Stimulated activated CD8-positive, alpha-beta memory T cell treated with anti-CD3 and anti-CD28 coated beads, Interleukin-7, amount 100 ng/mL, for 1 hour (primary cell): ENCODE measurements at regions not wholly inside any gene's neighbourhood (a gene's known extent, or its start where the extent isn't known, plus 50 kb on each side); places are given as distances from the start of the nearest gene placed in this dataset.
"Not testable (repeated sequence)": the region's sequence is repeated elsewhere in the genome, so short reads cannot be mapped to it uniquely, and the experiment has no call there.

Experiments
- DNase-seq, 2 donors: peaks; one replicate each; pipeline ENCODE4 v3.0.0-alpha.2; 2020; ENCODE audit warnings: low read depth in 2 of 2

DNA sequence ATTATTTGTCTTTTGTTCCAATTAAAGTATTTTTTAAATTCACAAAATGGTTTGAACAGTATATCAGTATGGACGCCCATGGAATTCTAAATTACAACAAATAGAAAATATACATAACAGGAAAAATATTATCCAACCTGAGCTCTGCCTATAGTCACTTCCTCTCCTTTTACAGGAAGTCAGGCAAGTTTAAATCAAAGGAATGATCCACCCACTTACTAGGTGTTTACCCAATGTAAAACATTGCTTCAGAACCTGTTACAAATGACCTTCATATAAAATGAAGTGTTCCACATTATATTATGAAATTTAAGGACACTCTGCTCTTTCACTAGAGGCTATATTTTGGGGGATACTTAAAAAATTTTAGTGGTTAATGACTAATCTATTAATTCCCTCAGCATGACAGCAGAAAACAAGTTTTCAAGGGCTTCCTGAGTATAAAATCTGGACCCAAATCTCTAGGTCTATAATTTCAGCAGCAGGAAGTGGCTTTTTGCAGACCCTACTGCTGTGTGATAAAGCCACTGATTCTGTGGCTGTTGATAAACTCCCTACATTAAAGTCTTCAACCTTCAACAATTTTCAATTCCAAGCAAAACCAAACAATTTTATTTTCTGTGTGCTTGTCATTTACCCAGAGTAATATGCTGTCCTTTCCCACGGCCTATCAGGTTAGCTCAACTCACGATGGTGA, 722.6 kb downstream of the GATA3 start:
- no peak for DNase-seq

DNA sequence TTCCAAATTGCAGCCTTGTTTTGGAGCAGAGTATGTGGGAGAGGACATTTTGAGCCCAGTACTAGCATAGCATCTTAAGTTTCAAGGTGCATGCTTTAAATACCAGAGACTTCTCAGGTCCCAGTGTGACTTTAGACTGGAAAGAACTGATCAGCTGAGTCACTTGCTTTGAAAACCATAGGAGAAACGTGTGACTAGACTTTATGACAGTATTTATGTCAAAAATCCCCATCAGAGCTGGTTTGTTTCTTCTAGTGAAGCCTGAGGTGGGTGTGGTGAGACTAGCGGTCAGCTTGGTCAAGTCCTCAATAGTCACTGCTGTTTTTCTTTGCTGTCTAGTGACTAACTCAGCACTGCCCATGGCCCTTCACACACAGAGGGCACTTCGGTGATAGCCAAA, 724.2 kb downstream of the GATA3 start:
- no peak for DNase-seq

DNA sequence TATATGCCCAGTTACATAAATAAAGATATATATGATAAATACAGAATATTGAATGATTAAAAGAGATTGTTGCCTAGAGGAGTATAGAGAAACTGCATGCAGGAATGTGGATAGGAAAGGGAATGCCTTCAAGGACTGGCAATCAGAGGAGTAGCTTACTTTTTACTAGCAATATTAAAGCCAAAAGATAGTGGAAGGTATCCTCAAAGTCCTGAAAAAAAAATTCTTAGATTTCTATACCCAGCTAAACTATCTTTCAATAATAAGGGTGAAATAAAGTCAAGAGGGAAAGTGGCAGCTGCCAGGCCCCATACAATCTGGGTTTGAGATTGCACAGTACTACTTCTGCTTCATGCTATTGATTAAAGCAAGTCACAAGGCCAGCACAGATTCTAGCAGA, 733.2 kb downstream of the GATA3 start:
- no peak for DNase-seq

DNA sequence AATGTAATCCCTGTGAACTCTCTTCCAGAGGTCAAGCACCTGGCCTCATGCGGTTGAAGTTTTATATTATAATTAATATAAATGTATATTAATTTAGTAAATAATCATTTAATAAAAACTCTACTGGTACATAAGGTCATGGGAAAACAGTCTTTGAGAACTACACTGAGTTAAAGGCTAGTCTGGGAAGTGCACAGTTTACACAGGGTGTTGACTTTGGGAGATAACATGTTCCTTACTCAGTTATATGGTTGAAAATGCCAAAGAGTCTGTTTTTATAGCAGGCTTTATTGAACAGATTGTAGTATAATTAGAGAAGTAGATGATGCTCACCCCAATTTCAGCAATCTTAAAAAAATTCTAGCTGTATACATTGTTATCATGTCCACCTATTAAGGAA, 735.9 kb downstream of the GATA3 start:
- no peak for DNase-seq

DNA sequence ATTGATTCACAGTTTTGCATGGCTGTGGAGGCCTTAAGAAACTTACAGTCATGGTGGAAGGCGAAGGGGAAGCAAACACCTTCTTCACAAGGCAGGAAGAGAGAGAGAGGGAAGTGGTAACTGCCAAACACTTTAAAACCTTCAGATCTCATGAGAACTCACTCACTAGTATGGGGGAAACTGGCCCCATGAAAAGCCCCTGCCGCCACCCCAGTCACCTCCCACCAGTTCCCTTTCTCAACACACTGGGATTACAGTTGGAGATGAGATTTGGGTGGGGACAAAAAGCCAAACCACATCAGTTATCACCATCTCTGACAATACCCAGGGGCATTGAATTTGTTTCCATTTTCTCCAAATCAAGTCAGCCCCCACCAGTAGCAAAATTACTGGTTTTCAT, 740.4 kb downstream of the GATA3 start:
- no peak for DNase-seq

DNA sequence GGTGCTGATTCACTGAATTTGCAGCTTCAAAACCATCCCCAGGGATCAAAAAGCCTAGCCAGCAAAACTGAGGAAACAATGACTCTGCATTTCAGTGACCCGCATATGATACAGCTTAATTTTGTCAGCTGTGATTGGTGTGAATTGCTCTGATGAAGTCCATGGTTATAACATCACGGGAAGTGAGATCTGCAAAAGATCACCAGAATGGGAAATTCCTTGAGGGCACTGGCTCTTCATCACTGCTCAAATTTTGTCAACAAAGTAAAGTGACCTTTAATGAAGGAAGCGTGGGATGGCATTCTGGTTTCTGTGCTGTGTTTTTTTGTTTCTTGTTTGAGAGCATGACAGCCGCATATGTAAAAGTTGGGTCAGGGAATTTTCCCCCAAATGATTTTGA, 745.9 kb downstream of the GATA3 start:
- no peak for DNase-seq

DNA sequence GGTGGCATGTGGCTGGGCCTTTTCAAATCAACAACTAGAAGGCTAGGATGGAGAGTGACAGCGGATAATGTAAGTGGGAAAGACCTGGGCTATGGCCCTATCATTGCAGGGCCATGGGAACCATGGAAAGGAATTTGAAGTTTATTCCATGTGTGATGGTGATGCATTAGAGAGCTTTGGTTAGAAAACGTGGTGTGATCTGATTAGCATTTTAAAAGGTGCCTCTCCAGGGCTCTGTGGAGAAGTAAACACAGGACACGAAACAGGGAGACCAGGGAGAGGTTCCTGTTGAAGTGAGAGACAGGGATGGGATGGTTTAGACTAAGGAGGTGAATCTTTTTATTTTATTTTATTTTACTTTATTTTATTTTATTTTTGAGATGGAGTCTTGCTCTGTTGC, 749.5 kb downstream of the GATA3 start:
- no peak for DNase-seq

DNA sequence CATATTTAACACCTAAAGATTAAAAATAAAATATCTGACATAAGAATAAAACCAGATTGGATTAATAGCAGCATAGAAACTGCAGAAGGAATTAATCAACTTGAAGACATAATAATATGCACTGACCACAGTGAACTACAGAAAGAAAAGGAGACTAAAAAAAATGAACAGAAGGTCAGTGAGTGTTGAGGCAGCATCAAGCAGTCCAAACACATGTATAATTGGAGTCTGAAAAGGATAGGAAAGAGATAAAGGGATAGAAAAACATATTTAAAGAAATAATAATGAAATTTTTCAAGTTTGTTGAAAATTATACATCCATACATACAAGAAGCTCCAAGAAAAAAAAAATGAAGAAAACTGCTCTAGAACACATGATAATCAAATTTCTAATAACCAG, 756.2 kb downstream of the GATA3 start:
- DNase-seq = no peak

DNA sequence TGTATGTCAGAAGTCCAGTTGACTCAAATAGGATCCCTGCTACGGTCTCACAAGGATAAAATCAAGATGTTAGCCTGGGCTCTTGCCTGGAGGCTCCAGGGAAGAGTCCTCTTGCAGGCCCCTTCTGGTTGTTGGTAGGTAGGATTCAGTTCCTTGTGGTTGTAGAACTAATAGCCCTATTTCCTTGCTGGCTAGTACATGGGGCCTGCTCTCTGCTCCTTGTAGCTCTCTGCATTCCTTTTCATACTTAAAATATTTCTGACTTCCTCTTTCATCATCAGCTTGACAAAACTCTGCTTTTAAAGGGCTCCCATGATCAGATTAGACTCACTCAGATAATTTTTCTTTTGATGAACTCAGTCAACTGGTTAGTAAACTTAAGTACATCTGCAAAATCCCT, 756.7 kb downstream of the GATA3 start:
- no peak for DNase-seq

DNA sequence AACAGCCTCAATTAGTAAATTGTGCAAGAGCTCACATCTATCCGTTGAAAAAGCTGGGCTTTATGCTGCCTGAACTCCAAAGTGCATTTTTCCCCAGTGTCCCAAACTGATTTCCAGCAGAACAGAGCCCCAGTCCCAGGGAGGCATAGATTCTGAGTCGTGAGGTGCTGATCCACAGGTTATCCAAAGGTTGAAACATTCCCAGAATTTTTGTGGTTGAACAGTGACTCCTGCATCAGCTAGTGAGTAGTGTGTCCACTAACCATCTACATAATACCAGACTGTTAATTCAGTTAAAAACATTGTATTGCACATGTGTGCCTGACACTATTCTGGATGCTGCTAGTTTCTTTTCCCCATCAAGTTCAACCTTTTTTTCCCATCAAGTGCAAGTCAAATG, 761.5 kb downstream of the GATA3 start:
- DNase-seq = no peak

DNA sequence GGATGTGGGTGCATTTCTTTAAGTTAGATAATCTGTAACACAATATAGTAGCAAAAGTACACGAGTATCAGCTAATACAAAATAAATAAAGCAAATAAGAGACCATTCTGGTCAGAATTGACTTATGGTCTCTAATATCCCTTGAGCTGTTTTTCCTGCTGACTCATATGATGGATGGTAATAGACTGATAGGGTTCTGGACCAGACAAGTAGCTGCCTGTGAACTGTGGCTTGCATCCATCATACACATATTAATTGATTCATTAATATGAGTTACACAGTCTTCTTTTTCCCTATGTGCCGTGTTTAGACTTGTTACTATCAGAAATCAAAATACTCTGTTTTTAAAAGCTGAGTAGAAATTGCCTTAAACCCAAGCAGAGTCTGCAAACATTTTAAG, 762.8 kb downstream of the GATA3 start:
- no peak for DNase-seq

DNA sequence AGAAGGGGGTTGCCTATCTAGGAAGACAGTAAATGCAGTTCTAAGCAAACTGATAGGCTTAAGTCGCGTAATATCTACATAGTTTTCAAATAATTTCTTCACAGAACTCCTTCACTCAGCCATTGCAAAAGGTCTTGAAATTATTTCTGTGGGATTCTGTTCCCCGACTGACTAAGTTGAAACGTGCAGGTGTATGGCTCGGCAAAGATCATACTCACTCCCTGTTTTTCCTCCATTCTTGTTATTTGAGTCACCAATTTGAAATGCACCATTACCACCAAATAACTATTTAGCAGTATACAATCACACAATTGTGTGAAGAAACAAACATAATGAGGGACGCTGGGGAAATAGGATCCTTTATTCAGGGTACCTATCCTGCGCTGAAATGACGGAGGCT, 771.1 kb downstream of the GATA3 start:
- DNase-seq = no peak

DNA sequence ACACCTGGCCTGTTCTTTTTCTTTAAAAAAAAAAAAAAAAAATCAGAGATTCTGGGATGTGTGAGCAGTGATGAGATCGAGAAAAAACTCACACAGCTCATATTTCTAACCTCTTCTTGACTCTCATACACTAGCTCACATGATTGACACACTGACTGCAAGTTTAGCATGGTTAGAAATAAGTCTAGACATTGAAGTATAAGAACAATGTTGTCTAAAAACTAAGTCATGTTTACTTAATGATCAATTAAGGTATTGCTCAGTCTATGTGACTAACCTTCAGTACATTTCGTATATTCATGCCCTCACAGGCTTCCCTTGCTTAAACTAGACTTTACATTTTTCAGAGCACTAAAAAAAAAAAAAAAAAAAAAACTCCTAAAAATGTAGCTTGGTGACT, 775.1 kb downstream of the GATA3 start:
- DNase-seq = no peak

DNA sequence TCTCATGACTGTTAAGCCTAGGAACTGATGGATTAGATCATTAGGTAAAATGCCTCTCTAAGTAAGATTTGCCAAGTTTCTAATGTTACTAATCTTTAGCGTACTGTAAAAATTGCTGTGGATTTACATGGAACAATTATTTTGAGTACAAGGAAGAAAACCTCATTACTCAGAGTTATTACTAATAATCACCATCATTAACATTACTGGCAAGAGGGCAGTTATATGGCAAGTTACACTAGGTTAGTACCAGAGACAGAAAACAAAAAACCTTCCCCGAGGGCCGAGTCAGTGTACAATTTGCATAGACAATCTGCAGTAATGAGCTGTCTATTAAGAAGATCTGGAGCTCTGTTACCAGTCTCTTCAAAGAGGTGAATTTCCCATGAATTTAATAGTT, 775.6 kb downstream of the GATA3 start:
- no peak for DNase-seq

DNA sequence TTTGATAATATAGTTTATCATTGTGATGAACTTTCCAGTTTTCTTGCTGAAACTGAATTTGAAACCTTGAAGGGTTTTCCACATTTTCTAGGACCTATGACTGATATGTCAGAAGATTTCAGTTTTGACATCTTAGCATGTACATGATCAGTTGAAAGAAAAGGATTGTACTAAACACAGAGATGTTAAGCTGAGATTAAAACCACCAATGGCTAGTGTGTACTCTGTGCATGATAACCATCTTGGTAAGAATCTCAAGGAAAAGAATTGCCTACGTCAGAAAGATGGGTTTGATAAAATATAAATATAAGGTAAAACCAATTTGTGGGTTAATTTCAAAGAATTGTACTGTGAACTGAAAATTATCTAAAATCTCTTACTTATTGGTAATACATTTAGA, 776.4 kb downstream of the GATA3 start:
- no peak for DNase-seq

DNA sequence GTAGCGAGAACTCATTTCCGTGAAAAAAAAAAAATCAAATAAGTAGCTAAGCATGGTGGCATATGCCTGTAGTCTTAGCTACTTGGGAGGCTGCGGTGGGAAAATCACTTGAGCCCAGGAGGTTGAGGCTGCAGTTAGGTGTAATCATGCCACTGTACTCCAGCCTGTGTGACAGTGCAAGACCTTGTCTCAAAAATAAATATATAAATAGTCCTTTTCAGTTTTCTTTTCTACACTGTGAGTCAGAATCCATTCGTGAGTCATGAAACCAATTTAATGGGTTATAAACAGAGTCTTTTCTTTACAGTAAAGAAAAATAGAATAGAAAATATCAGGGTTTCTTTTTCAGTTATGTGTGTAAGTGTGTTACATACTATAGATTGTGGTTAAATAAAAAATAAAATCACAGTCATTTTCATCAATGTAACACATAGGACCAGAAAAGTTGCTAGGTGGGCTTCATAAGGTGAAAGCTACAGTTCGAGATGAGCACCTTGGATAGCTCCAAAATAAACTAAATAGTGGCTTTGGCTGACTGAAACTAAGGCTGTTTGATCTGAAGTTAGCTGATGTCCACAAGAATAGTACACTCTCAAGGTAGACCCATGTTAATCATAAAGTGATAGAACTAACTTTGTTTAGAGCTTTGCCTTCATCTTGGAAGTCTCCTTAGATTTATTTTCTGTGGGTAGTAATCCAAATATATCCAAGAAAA, 781.1 kb downstream of the GATA3 start:
- DNase-seq = no peak

DNA sequence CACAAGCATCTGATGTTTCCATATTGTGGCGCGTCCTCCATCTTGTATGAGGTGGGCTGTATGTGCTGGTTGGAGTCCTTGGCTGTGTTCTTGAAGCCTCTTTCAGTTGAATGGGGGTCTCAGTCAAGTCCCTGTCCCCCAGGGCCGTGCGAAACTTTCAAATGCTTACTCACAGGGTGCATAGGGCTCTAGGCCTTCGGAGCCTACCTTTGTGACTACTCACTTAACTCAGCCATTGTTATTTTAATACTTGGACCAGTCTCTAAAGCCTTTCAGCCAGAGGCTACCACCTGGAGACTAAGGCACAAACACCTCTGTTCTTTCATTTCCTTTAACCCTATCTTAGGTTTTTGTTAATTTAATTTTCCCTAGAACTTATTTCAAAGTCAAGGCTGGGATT, 785.9 kb downstream of the GATA3 start:
- DNase-seq = no peak

DNA sequence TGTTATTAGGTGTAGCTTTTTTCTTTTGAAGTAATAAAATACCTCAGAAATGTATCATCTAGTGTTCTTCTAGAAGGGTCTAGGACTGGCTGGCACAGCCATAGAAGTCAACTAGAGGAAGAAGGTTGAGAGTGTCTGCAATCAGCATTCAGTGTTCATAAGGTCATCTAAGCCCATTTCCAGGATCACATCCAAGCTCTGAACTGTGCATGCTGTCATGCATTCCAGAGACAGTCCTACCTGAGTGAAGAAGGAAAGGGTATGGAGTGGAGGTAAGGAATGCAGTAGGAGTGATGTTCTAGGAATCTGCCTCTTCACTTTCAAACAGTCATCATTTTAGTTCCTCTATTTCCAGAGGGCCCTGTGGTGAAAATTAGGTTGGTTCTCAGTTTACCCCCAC, 789.7 kb downstream of the GATA3 start:
- DNase-seq = no peak

DNA sequence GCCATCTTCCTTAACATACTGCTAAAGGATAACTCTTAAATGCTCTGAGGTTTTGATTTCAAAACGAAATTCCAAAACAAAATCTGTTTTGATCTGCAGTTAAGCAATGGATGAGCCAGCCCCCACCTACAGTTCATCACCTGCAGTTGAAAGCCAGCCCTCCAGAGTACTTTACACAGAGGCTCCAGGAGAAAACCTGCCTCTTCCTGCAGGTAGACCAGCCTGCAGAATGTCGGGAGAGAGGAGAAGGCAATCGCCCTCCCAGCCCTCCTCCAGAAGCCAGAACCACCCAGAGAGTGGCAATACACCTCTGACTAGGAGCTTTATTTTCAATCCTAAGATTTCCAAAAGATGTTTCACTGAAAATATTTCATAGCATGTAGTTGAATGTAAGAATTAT, 798.1 kb downstream of the GATA3 start:
- no peak for DNase-seq

DNA sequence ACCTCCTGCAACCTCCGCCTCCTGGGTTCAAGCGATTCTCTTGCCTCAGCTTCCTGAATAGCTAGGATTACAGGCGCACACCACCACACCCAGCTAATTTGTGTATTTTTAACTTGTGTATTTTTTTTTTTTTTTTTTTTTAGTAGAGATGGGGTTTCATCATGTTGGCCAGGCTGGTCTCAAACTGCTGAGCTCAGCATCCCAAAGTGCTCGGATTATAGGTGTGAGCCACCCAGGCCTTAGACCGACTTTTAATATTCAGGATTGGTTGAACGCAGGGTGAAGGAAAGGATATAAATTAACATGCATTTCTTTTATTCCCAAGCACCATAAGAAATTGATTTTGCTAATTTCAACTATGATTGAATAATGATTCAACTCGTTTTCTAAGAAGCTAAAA, 798.6 kb downstream of the GATA3 start:
- no peak for DNase-seq

DNA sequence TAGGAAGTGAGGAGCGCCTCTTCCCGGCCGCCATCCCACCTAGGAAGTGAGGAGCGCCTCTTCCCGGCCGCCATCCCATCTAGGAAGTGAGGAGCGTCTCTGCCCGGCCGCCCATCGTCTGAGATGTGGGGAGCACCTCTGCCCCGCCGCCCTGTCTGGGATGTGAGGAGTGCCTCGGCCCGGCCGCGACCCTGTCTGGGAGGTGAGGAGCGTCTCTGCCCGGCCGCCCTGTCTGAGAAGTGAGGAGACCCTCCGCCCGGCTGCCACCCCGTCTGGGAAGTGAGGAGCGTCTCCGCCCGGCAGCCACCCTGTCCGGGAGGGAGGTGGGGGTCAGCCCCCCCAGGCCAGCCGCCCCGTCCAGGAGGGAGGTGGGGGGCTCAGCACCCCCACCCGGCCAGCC, 814.4 kb downstream of the GATA3 start:
- not testable (repeated sequence) for DNase-seq

DNA sequence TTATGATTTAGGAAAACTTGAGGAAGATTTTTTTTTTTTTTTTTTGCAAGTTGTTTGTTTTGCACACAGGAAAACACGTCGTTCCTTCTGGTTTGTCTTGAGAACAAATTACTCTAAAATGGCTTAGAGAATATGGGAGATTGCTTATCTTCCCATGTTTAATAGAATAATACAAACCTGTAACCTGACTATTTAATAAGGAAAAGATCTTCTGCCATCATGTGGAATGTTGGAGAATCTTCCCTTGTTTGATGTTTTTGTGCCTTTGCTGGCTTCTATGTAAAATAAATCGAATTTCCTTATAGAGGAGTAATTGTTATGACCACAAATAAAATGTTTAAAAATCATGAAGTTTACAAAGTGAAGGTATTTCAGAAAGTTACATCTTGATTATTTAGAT, 818.8 kb downstream of the GATA3 start:
- DNase-seq = no peak

DNA sequence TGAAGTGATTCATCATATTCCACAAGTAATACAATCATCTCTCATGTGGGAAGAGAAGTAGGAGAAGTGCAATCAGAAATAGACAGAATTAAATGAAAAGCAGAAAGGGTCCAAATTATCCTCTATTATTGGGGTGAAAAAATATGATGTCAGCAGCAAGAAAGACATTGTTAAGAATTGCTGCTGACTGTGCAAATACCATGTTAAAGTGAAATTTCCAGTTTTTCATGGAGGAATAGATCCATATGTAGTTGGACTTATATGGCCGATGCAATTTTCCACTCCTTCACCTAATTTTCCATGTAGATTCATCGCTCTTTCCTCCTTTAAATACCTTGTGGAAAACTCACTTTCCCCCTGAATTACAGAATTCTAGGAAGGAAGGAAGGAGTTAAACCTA, 819.8 kb downstream of the GATA3 start:
- DNase-seq = no peak

DNA sequence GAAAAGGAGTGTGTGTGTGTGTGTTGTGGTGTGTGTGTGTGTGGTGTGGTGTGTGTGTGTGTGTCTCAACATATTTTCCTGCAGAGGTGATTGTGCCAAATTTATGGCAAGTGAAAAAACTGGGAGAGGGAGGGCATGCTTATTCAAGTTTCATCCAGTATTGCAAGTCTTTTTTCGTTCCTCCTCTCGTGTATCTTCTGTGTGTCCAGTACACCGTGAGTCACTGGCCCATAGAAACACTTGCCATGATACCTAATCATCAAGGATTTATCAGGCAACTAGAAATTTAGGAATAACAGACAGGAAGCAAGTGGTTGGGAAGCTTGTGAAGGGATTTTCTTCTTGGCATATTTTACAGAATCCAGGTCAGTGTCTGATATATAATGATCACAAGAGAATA, 820.5 kb downstream of the GATA3 start:
- no peak for DNase-seq
